Choroid plexus epithelial cell (primary cell): ENCODE measurements at regions not wholly inside any gene's neighbourhood (a gene's known extent, or its start where the extent isn't known, plus 50 kb on each side); places are given as distances from the start of the nearest gene placed in this dataset.

Source experiments
- DNase-seq: peaks from one replicate; pipeline ENCODE4 v3.0.0-alpha.2; 2010; ENCODE audit warnings: low read depth
- H3K4me3 ChIP-seq: 2 replicates; pipeline ENCODE4 v1.5.1; 2011; ENCODE audit warnings: low read depth, mild to moderate bottlenecking, control low read depth, low read length, moderate library complexity
- CTCF ChIP-seq: conservative IDR thresholded peaks from 2 replicates; pipeline ENCODE4 v1.5.1; 2011; ENCODE audit warnings: low read depth, mild to moderate bottlenecking, control low read depth, inconsistent platforms, low read length, moderate library complexity

GRCh38 chr11:116115801-116116200 lies 611.6 kb upstream of the CADM1 start:
- no peak for DNase-seq
- H3K4me3 ChIP-seq = no peak overlapping the region
- no peak for TF ChIP-seq CTCF

GRCh38 chr11:116114198-116114651 lies 610.0 kb upstream of the CADM1 start:
- no peak for DNase-seq
- H3K4me3 ChIP-seq = no peak overlapping the region
- no peak for TF ChIP-seq CTCF

- no peak for TF ChIP-seq CTCF
- no peak for DNase-seq
- no peak overlapping the region for H3K4me3 ChIP-seq
Observed at GRCh38 chr11:116112087-116112935, 608.1 kb upstream of the CADM1 start.

GRCh38 chr11:116111546-116111945 lies 607.3 kb upstream of the CADM1 start:
- no peak overlapping the region for H3K4me3 ChIP-seq
- TF ChIP-seq CTCF = no peak
- no peak for DNase-seq

GRCh38 chr11:116110802-116111201 lies 606.6 kb upstream of the CADM1 start:
- no peak overlapping the region for H3K4me3 ChIP-seq
- DNase-seq = no peak
- no peak for TF ChIP-seq CTCF

- no peak for TF ChIP-seq CTCF
- H3K4me3 ChIP-seq = no peak overlapping the region
- no peak for DNase-seq
Observed at GRCh38 chr11:116110356-116110755, 606.1 kb upstream of the CADM1 start.

GRCh38 chr11:116109228-116109627 lies 605.0 kb upstream of the CADM1 start:
- no peak for TF ChIP-seq CTCF
- DNase-seq = peak; percentile 2
- H3K4me3 ChIP-seq = no peak overlapping the region
